Endothelial cell of umbilical vein (primary cell): ENCODE measurements at regions not wholly inside any gene's neighbourhood (a gene's known extent, or its start where the extent isn't known, plus 50 kb on each side); places are given as distances from the start of the nearest gene placed in this dataset.

ENCODE experiments used
- BruUV-seq: library from RNA; stranded (reverse); fragments of 400-500 nt; replicated peaks from 2 replicates; lab custom pipeline; 2021; lab: Mats Ljungman, UMichigan
- CTCF ChIA-PET: fragments of 300-600, 350-600 bp; sonication (Branson Sonifier 250); formaldehyde crosslinking; loops from one replicate; lab custom pipeline; 2021; ENCODE audit warnings: antibody characterized with exemption, inconsistent platforms; lab: Charles Lee
- POLR2A ChIA-PET: fragments of 300-600, 350-600 bp; sonication (Branson Sonifier 250); formaldehyde crosslinking; loops from one replicate; lab custom pipeline; 2021; ENCODE audit warnings: antibody characterized with exemption, inconsistent platforms; lab: Charles Lee
- DNase-seq: peaks from one replicate; pipeline ENCODE4 v3.0.0-alpha.2; 2011; ENCODE audit warnings: low read depth, low spot score
- FAIRE-seq: peaks from 2 replicates; lab custom pipeline; 2011; peaks lifted over from hg19 to GRCh38; lab: Jason Lieb, UNC
- H2AFZ ChIP-seq: 2 replicates; pipeline ENCODE4 v1.6.0; 2012; ENCODE audit warnings: low read depth, low read length, control low read depth, inconsistent platforms
- H3K27ac ChIP-seq: 2 replicates; pipeline ENCODE4 v1.5.1; 2011; ENCODE audit warnings: low read depth, mild to moderate bottlenecking, control low read depth, low read length, moderate library complexity; ENCODE audit not compliant: insufficient read depth
- H3K27me3 ChIP-seq, 2 experiments: 2 replicates each; pipeline versions ENCODE4 v1.6.0 to v1.6.1; 2011; ENCODE audit warnings: low read length in 2 of 2, mixed read lengths in 1 of 2; ENCODE audit not compliant: control insufficient read depth in 2 of 2, insufficient read depth in 2 of 2
- H3K36me3 ChIP-seq, 2 experiments: 2 replicates in 1 of 2; 3 replicates in 1 of 2; pipeline ENCODE4 v1.5.1; 2011; ENCODE audit warnings: low read length in 2 of 2, mild to moderate bottlenecking in 1 of 2, moderate library complexity in 1 of 2; ENCODE audit not compliant: control insufficient read depth in 2 of 2, insufficient read depth in 2 of 2; ENCODE audit errors: extremely low read depth in 1 of 2
- H3K4me1 ChIP-seq: 3 replicates; pipeline ENCODE4 v1.5.1; 2011; ENCODE audit warnings: mild to moderate bottlenecking, low read length; ENCODE audit not compliant: control insufficient read depth, insufficient read depth; ENCODE audit errors: extremely low read depth
- H3K4me2 ChIP-seq: 2 replicates; pipeline ENCODE4 v1.6.1; 2011; ENCODE audit warnings: low read length, control low read depth, mixed read lengths; ENCODE audit not compliant: insufficient read depth
- H3K4me3 ChIP-seq, 3 experiments: fragments of 200-600 bp in 1 of 3; sonication (generic), shearing (Covaris generic) in 1 of 3; replicated peaks in 1 of 3; 2 replicates each; pipeline ENCODE4 v1.5.1; 2011 to 2016; ENCODE audit warnings: control low read depth in 3 of 3, low read length in 3 of 3, mild to moderate bottlenecking in 2 of 3, inconsistent platforms in 1 of 3, low read depth in 1 of 3, moderate library complexity in 1 of 3; ENCODE audit not compliant: insufficient read depth in 1 of 3
- H3K79me2 ChIP-seq: 2 replicates; pipeline ENCODE4 v1.6.0; 2012; ENCODE audit warnings: low read length, inconsistent platforms; ENCODE audit not compliant: control insufficient read depth, insufficient read depth
- H3K9ac ChIP-seq: replicated peaks from 2 replicates; pipeline ENCODE3; 2011; ENCODE audit warnings: low read length, control low read depth; ENCODE audit not compliant: insufficient read depth; ENCODE audit errors: extremely low read depth
- H3K9me1 ChIP-seq: replicated peaks from 3 replicates; pipeline ENCODE4 v1.6.0; 2011; ENCODE audit warnings: mild to moderate bottlenecking, low read length; ENCODE audit not compliant: control insufficient read depth, insufficient read depth; ENCODE audit errors: extremely low read depth
- H3K9me3 ChIP-seq: replicated peaks from 2 replicates; pipeline ENCODE4 v1.5.1; 2012; ENCODE audit warnings: low read length, inconsistent platforms; ENCODE audit not compliant: control insufficient read depth, insufficient read depth
- H4K20me1 ChIP-seq: replicated peaks from 2 replicates; pipeline ENCODE3; 2011; ENCODE audit warnings: mild to moderate bottlenecking, low read length; ENCODE audit not compliant: control insufficient read depth, insufficient read depth; ENCODE audit errors: extremely low read depth
- CTCF ChIP-seq, 2 donors: IDR thresholded peaks; 1 replicate in 1 of 2; 2 replicates in 1 of 2; pipeline ENCODE4 v1.5.1; 2011; ENCODE audit warnings: low read length in 2 of 2, mild to moderate bottlenecking in 2 of 2, moderate library complexity in 2 of 2, control low read depth in 1 of 2, inconsistent platforms in 1 of 2, low read depth in 1 of 2; ENCODE audit not compliant: insufficient read depth in 1 of 2; ENCODE audit errors: extremely low read depth in 1 of 2
- EZH2 ChIP-seq: IDR thresholded peaks from 2 replicates; pipeline ENCODE4 v1.6.1; 2012; ENCODE audit warnings: borderline replicate concordance, low read depth, mild to moderate bottlenecking, moderate library complexity, low read length, inconsistent platforms; ENCODE audit not compliant: severe bottlenecking
- FOS ChIP-seq: IDR thresholded peaks from 2 replicates; pipeline ENCODE4 v1.6.1; 2011; ENCODE audit warnings: mild to moderate bottlenecking, low read length, moderate library complexity, borderline replicate concordance; ENCODE audit not compliant: insufficient read depth
- GATA2 ChIP-seq: IDR thresholded peaks from 2 replicates; pipeline ENCODE4 v1.7.0; 2011; ENCODE audit warnings: low read depth, mild to moderate bottlenecking, moderate library complexity, mixed read lengths, low read length; ENCODE audit not compliant: insufficient read length, insufficient read depth
- JUN ChIP-seq: IDR thresholded peaks from 2 replicates; pipeline ENCODE4 v1.6.1; 2011; ENCODE audit warnings: borderline replicate concordance, low read depth; ENCODE audit not compliant: insufficient read length, insufficient read depth
- MAX ChIP-seq: IDR thresholded peaks from 2 replicates; pipeline ENCODE4 v1.6.1; 2011; ENCODE audit not compliant: insufficient read depth, insufficient read length
- MYC ChIP-seq: IDR thresholded peaks from one replicate; pipeline ENCODE4 v1.6.1; 2011; ENCODE audit warnings: mild to moderate bottlenecking, low read depth, low read length
- POLR2A ChIP-seq: IDR thresholded peaks from 2 replicates; pipeline ENCODE4 v1.6.1; 2012; ENCODE audit warnings: low read depth, mild to moderate bottlenecking, control low read depth, low read length
- POLR2AphosphoS5 ChIP-seq: IDR thresholded peaks from 2 replicates; pipeline ENCODE4 v1.6.1; 2012; ENCODE audit warnings: low read depth, mild to moderate bottlenecking, control low read depth, low read length, moderate library complexity; ENCODE audit not compliant: insufficient read depth
- dilution Hi-C: fragments of 300-500 bp; cut with MboI; formaldehyde crosslinking; loops from one replicate; pipeline ENCODE4 v1.15.0; 2019; ENCODE audit warnings: low sequenced_read_pairs; ENCODE audit not compliant: extremely low pct_ligation_motif_present
- intact Hi-C: fragments of 100-400 bp; cut with micrococcal nuclease; formaldehyde crosslinking; loops from one replicate; pipeline ENCODE4 v1.10.0; 2022

- dilution Hi-C loops, result no loop called here
- DNase-seq, result no peak
- peaks cover 61% of the 10 kb centered on the region for H3K4me1 ChIP-seq
- no peak for FAIRE-seq
- no peaks in the 10 kb centered on the region for H3K36me3 ChIP-seq
- H3K79me2 ChIP-seq, result no peaks in the 10 kb centered on the region
- no peaks in the 10 kb centered on the region for H4K20me1 ChIP-seq
- no peaks in the 10 kb centered on the region for H3K27me3 ChIP-seq
- no peak overlapping the region for H3K9ac ChIP-seq
- H2AFZ ChIP-seq, result no peak overlapping the region
- no peaks in the 10 kb centered on the region for H3K9me3 ChIP-seq
- intact Hi-C loops, result no loop called here
- TF ChIP-seq GATA2 (no peak), MYC (no peak), POLR2AphosphoS5 (no peak), POLR2A (no peak), JUN (no peak), CTCF (IDR thresholded peaks at IDR 0.05; ENCODE audit: extremely low read depth in 1 of 2, insufficient read depth in 1 of 2, low read depth in 1 of 2, low read length in 2 of 2) (no peak), MAX (no peak), FOS (no peak), EZH2 (no peak)
- peak overlapping the region; percentile 69 for H3K27ac ChIP-seq
- POLR2A ChIA-PET, result no interaction called here
- no peak overlapping the region for H3K4me2 ChIP-seq
- H3K4me3 ChIP-seq, result no peak overlapping the region
- H3K9me1 ChIP-seq, result no peaks in the 10 kb centered on the region
- CTCF ChIA-PET, result interaction anchor here (1.4 kb wide), 1 partner anchor 25 kb away, joined by 8 read pairs; no protein-coding TSS in a partner anchor
- no TSS peak for BruUV-seq
Measured at GRCh38 chr3:98969295-98969694, 67.8 kb upstream of the DCBLD2 start.
